K562 (cell line): ENCODE measurements at regions not wholly inside any gene's neighbourhood (a gene's known extent, or its start where the extent isn't known, plus 50 kb on each side); places are given as distances from the start of the nearest gene placed in this dataset.

Source experiments
- ATAC-seq: fragments of 200-7000 bp; cut with Tn5 transposase; 3 replicates; pipeline ENCODE4 v1.9.1; 2020; ENCODE audit warnings: moderate library complexity
- BruUV-seq: library from RNA; stranded (reverse); fragments of 400-500 nt; replicated peaks from 2 replicates; lab custom pipeline; 2021; lab: Mats Ljungman, UMichigan
- CTCF ChIA-PET: fragments of 300-600 bp; formaldehyde crosslinking; extraction: SDS; loops from one replicate; lab custom pipeline; 2021; ENCODE audit warnings: low intra/inter-chr PET ratio; lab: Yijun Ruan, JAX
- POLR2A ChIA-PET: fragments of 300-600, 350-650 bp; sonication (Branson Sonifier 250); formaldehyde crosslinking; extraction: SDS; loops from one replicate; lab custom pipeline; 2021; ENCODE audit warnings: antibody characterized with exemption, inconsistent platforms; lab: Yijun Ruan, JAX
- DNase-seq, 4 experiments: peaks; one replicate each; pipeline versions ENCODE4 v3.0.0 to v3.0.0-alpha.2; 2011 to 2018; ENCODE audit warnings: low spot score in 3 of 4, mixed read lengths in 3 of 4; ENCODE audit errors: extremely low read depth in 1 of 4
- FAIRE-seq: peaks from 2 replicates; lab custom pipeline; 2011; peaks lifted over from hg19 to GRCh38; lab: Jason Lieb, UNC
- H2AFZ ChIP-seq: 2 replicates; pipeline ENCODE4 v1.6.0; 2011; ENCODE audit warnings: low read depth, low read length, control low read depth, inconsistent platforms
- H3K27ac ChIP-seq: fragments of 200-600 bp; 3 replicates; pipeline ENCODE4 v1.8.0; 2011; ENCODE audit warnings: low read depth, mild to moderate bottlenecking, control low read depth, inconsistent platforms, low read length, moderate library complexity, mixed read lengths; ENCODE audit errors: extremely low read depth
- H3K27me3 ChIP-seq, 2 experiments: fragments of 300-600 bp in 1 of 2; 2 replicates in 1 of 2; 3 replicates in 1 of 2; pipeline versions ENCODE4 v1.6.0 to v1.8.0; 2011; ENCODE audit warnings: inconsistent platforms in 2 of 2, low read length in 2 of 2, mild to moderate bottlenecking in 1 of 2, mixed read lengths in 1 of 2, moderate library complexity in 1 of 2; ENCODE audit not compliant: control insufficient read depth in 2 of 2, insufficient read depth in 2 of 2
- H3K36me3 ChIP-seq: fragments of 300-600 bp; 3 replicates; pipeline ENCODE4 v1.8.0; 2011; ENCODE audit warnings: mild to moderate bottlenecking, low read length, inconsistent platforms; ENCODE audit not compliant: control insufficient read depth, insufficient read depth
- H3K4me1 ChIP-seq, 2 experiments: fragments of 200-600 bp in 1 of 2; replicated peaks in 1 of 2; 2 replicates in 1 of 2; 3 replicates in 1 of 2; pipeline versions ENCODE4 v1.5.1 to v1.8.0; 2011; ENCODE audit warnings: inconsistent platforms in 2 of 2, low read length in 2 of 2, mild to moderate bottlenecking in 1 of 2, mixed read lengths in 1 of 2, moderate library complexity in 1 of 2; ENCODE audit not compliant: control insufficient read depth in 2 of 2, insufficient read depth in 2 of 2
- H3K4me2 ChIP-seq: 2 replicates; pipeline ENCODE4 v1.6.1; 2011; ENCODE audit warnings: low read length, control low read depth, inconsistent platforms, mixed read lengths; ENCODE audit not compliant: insufficient read depth
- H3K4me3 ChIP-seq: fragments of 200-600 bp; sonication (generic), shearing (Covaris generic); 2 replicates; pipeline ENCODE4 v1.5.1; 2016; ENCODE audit warnings: control low read depth, inconsistent platforms
- H3K79me2 ChIP-seq: fragments of 200-600 bp; 3 replicates; pipeline ENCODE4 v1.8.0; 2011; ENCODE audit warnings: low read length, inconsistent platforms; ENCODE audit not compliant: control insufficient read depth, insufficient read depth
- H3K9ac ChIP-seq, 2 experiments: 2 replicates each; pipeline versions ENCODE4 v1.6.0 to v1.6.1; 2011; ENCODE audit warnings: low read depth in 2 of 2, low read length in 2 of 2, control low read depth in 1 of 2, inconsistent platforms in 1 of 2, mild to moderate bottlenecking in 1 of 2, mixed read lengths in 1 of 2; ENCODE audit not compliant: insufficient read depth in 1 of 2
- H3K9me1 ChIP-seq: one replicate; pipeline ENCODE4 v1.6.0; 2011; ENCODE audit warnings: inconsistent platforms, mild to moderate bottlenecking, low read length, moderate library complexity; ENCODE audit not compliant: control insufficient read depth, insufficient read depth
- H3K9me3 ChIP-seq: replicated peaks from 2 replicates; pipeline ENCODE4 v1.5.1; 2011; ENCODE audit warnings: low read depth, low read length, inconsistent platforms; ENCODE audit not compliant: control insufficient read depth, insufficient read depth
- H4K20me1 ChIP-seq: replicated peaks from 2 replicates; pipeline ENCODE4 v1.6.1; 2011; ENCODE audit warnings: low read length, inconsistent platforms, mixed read lengths; ENCODE audit not compliant: control insufficient read depth, insufficient read depth
- CBX1 ChIP-seq: sonication (generic); IDR thresholded peaks from 2 replicates; pipeline ENCODE4 v1.6.1; 2016; ENCODE audit warnings: antibody characterized with exemption, low read depth, mild to moderate bottlenecking
- HNRNPL ChIP-seq: fragments of 200-400 bp; formaldehyde crosslinking; IDR thresholded peaks from 2 replicates; pipeline ENCODE4 v1.6.1; 2017; ENCODE audit warnings: low read depth, mild to moderate bottlenecking, low read length
- MAFK ChIP-seq: IDR thresholded peaks from 2 replicates; pipeline ENCODE4 v1.6.1; 2011; ENCODE audit warnings: low read length, improper control_type of control experiment
- NR2C1 ChIP-seq, 2 experiments: fragments of 450-650 bp; IDR thresholded peaks; 2 replicates each; pipeline ENCODE4 v1.6.1; 2017; ENCODE audit warnings: mild to moderate bottlenecking in 2 of 2, antibody characterized with exemption in 1 of 2, inconsistent platforms in 1 of 2, missing compliant biosample characterization in 1 of 2, missing genetic modification characterization in 1 of 2
- NR2F6 ChIP-seq: fragments of 450-650 bp; formaldehyde crosslinking; IDR thresholded peaks from 2 replicates; pipeline ENCODE4 v1.4.0; 2020; ENCODE audit warnings: mild to moderate bottlenecking
- NR3C1 ChIP-seq: sonication (generic); formaldehyde crosslinking; IDR thresholded peaks from 2 replicates; pipeline ENCODE4 v1.8.1; 2022; ENCODE audit warnings: missing genetic modification reagents
- NR4A1 ChIP-seq, 2 experiments: fragments of 250-450 bp in 1 of 2; fragments of 450-650 bp in 1 of 2; sonication (Bioruptor Pico) in 1 of 2; IDR thresholded peaks; 2 replicates each; pipeline versions ENCODE4 v1.4.0 to v1.6.1; 2016 to 2020; ENCODE audit warnings: mild to moderate bottlenecking in 2 of 2, missing compliant biosample characterization in 1 of 2, missing genetic modification characterization in 1 of 2, moderate library complexity in 1 of 2
- SIRT6 ChIP-seq: IDR thresholded peaks from one replicate; pipeline ENCODE4 v1.6.1; 2012; ENCODE audit warnings: low read depth, mild to moderate bottlenecking, control low read depth, inconsistent platforms, low read length, moderate library complexity
- SREBF2 ChIP-seq: sonication (generic); formaldehyde crosslinking; IDR thresholded peaks from 2 replicates; pipeline ENCODE4 v1.4.0; 2020; ENCODE audit warnings: mild to moderate bottlenecking, missing genetic modification reagents
- SUPT5H ChIP-seq: fragments of 450-650 bp; IDR thresholded peaks from 2 replicates; pipeline ENCODE4 v1.6.1; 2016
- TAF7 ChIP-seq: fragments of 450-650 bp; IDR thresholded peaks from 2 replicates; pipeline ENCODE4 v1.6.1; 2016; ENCODE audit warnings: missing genetic modification characterization, missing compliant biosample characterization
- ZNF57 ChIP-seq: fragments of 450-650 bp; formaldehyde crosslinking; IDR thresholded peaks from 2 replicates; pipeline ENCODE4 v1.4.0; 2020; ENCODE audit warnings: mild to moderate bottlenecking, moderate library complexity
- ZNF707 ChIP-seq: fragments of 250-450 bp; sonication (Bioruptor Pico); conservative IDR thresholded peaks from 2 replicates; pipeline ENCODE4 v1.8.0; 2022; ENCODE audit warnings: inconsistent platforms, mild to moderate bottlenecking, moderate library complexity
- WGBS: fragments of 100-300 bp; shearing (Covaris generic); methylation state at CpG from one replicate; pipeline ENCODE4 v1.1.6; 2016; ENCODE audit warnings: low coverage, mixed read lengths; ENCODE audit not compliant: insufficient coverage; ENCODE audit errors: missing lambda C conversion rate; 5-methylcytosine and 5-hydroxymethylcytosine counted together
- in situ Hi-C: fragments of 300-500 bp; cut with MboI; formaldehyde crosslinking; loops from 4 replicates; pipeline ENCODE4 v1.15.0; 2018; ENCODE audit warnings: inconsistent platforms, mixed read lengths
- intact Hi-C: fragments of 100-400 bp; cut with micrococcal nuclease; formaldehyde crosslinking; loops from 2 replicates; pipeline ENCODE4 v1.14.2; 2022
- TF ChIP-seq, protein P1 (sequence below): sonication (generic); formaldehyde crosslinking; IDR thresholded peaks from 2 replicates; pipeline ENCODE4 v1.8.1; 2023; ENCODE audit warnings: mild to moderate bottlenecking, missing genetic modification reagents

DNA sequence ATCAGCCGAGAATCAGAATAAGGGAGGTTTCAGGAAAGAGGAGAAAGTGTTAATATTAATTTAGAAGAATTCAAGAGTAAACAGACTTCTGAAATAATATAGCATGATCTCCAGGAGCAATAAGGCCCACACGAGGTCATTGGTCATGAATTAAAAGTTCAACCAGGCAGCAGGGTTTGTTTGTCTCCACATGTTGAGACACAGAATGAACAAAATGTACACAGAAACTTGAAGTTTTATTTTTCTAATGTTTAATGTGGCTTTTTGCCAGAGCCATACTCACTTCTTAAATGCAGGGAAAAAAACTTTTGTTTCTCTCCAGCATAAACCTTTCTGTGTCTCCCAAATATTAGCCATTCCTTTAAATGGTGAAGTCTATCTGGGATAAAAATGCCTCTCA lies 504.5 kb downstream of the HDGFL1 start:
- Histone ChIP-seq H4K20me1 (no peaks in the 10 kb centered on the region), H2AFZ (no peak overlapping the region), H3K9ac (no peak overlapping the region), H3K9me1 (no peaks in the 10 kb centered on the region), H3K27ac (no peak overlapping the region), H3K9me3 (no peaks in the 10 kb centered on the region; the same call in 1 of the 2 replicates), H3K4me2 (no peak overlapping the region)
- POLR2A ChIA-PET: no interaction called here
- in situ Hi-C loops: no loop called here
- BruUV-seq: no TSS peak
- no peak for TF ChIP-seq ZNF707 (CRISPR knock-in tag)
- TF ChIP-seq, protein P1, sequence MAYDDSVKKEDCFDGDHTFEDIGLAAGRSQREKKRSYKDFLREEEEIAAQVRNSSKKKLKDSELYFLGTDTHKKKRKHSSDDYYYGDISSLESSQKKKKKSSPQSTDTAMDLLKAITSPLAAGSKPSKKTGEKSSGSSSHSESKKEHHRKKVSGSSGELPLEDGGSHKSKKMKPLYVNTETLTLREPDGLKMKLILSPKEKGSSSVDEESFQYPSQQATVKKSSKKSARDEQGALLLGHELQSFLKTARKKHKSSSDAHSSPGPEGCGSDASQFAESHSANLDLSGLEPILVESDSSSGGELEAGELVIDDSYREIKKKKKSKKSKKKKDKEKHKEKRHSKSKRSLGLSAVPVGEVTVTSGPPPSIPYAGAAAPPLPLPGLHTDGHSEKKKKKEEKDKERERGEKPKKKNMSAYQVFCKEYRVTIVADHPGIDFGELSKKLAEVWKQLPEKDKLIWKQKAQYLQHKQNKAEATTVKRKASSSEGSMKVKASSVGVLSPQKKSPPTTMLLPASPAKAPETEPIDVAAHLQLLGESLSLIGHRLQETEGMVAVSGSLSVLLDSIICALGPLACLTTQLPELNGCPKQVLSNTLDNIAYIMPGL (CRISPR knock-in tag): no peak
- no peak for TF ChIP-seq SREBF2 (CRISPR knock-in tag)
- no peak for TF ChIP-seq NR3C1 (CRISPR knock-in tag)
- no peak for TF ChIP-seq NR2F6 (CRISPR knock-in tag)
- TF ChIP-seq NR4A1 (CRISPR knock-in tag; IDR thresholded peaks at IDR 0.05): no peak
- TF ChIP-seq NR4A1 (tag; IDR thresholded peaks at IDR 0.05): no peak
- no peak for TF ChIP-seq CBX1
- TF ChIP-seq SUPT5H: no peak
- no peak for TF ChIP-seq HNRNPL
- TF ChIP-seq NR2C1 (IDR thresholded peaks at IDR 0.05): no peak
- no peak for TF ChIP-seq NR2C1 (tag; IDR thresholded peaks at IDR 0.05)
- no peak for TF ChIP-seq MAFK
- TF ChIP-seq TAF7 (tag): no peak
- TF ChIP-seq ZNF57 (CRISPR knock-in tag): no peak
- no peak for TF ChIP-seq SIRT6
- TF ChIP-seq, all 486 proteins: peak for 0
- no peaks in the 10 kb centered on the region for H3K36me3 ChIP-seq
- intact Hi-C loops: no loop called here
- H3K4me3 ChIP-seq: no peak overlapping the region
- no peaks in the 10 kb centered on the region for H3K4me1 ChIP-seq
- no peaks in the 10 kb centered on the region for H3K27me3 ChIP-seq
- CTCF ChIA-PET: no interaction called here
- no peak for FAIRE-seq
- WGBS: 3% methylated on average over 2 of the region's 2 CpGs
- DNase-seq: no peak
- H3K79me2 ChIP-seq: no peaks in the 10 kb centered on the region
- no peak for ATAC-seq
